Ovary (tissue), 3 donors: ENCODE measurements at regions not wholly inside any gene's neighbourhood (a gene's known extent, or its start where the extent isn't known, plus 50 kb on each side); places are given as distances from the start of the nearest gene placed in this dataset.

Source experiments
- CTCF ChIP-seq, 3 donors: fragments of 450-650 bp in 2 of 3; fragments of 200-600 bp in 1 of 3; IDR thresholded peaks; one replicate each; pipeline versions ENCODE4 v1.5.1 to v1.8.0; 2016 to 2022; ENCODE audit warnings: antibody characterized with exemption in 3 of 3, mild to moderate bottlenecking in 1 of 3
- EP300 ChIP-seq: sonication (generic); formaldehyde crosslinking; IDR thresholded peaks from one replicate; pipeline ENCODE4 v1.6.1; 2017; ENCODE audit warnings: antibody characterized with exemption
- POLR2A ChIP-seq: fragments of 450-650 bp; IDR thresholded peaks from one replicate; pipeline ENCODE4 v1.6.1; 2017; ENCODE audit warnings: antibody characterized with exemption, mild to moderate bottlenecking, moderate library complexity
- donor health status: DM: no; HTN: no; CAD: no.

- TF ChIP-seq CTCF (IDR thresholded peaks at IDR 0.05), result no peak
- TF ChIP-seq POLR2A, result no peak
- no peak for TF ChIP-seq EP300
Measured at GRCh38 chr21:35859677-35860076, 200.6 kb downstream of the SETD4 start.
